ENCODE measurements at regions not wholly inside any gene's neighbourhood (a gene's known extent, or its start where the extent isn't known, plus 50 kb on each side); places are given as distances from the start of the nearest gene placed in this dataset.

GRCh38 chr11:104256525-104256924, 92.6 kb upstream of the PDGFD start:
- TF ChIP-seq POLR2AphosphoS5 (IDR thresholded peaks at IDR 0.05; ENCODE audit: low read depth, low read length) (no peak), SIN3A (IDR thresholded peaks at IDR 0.05; ENCODE audit: borderline replicate concordance, insufficient read depth, low read length) (no peak)
- TF ChIP-seq, protein P1, sequence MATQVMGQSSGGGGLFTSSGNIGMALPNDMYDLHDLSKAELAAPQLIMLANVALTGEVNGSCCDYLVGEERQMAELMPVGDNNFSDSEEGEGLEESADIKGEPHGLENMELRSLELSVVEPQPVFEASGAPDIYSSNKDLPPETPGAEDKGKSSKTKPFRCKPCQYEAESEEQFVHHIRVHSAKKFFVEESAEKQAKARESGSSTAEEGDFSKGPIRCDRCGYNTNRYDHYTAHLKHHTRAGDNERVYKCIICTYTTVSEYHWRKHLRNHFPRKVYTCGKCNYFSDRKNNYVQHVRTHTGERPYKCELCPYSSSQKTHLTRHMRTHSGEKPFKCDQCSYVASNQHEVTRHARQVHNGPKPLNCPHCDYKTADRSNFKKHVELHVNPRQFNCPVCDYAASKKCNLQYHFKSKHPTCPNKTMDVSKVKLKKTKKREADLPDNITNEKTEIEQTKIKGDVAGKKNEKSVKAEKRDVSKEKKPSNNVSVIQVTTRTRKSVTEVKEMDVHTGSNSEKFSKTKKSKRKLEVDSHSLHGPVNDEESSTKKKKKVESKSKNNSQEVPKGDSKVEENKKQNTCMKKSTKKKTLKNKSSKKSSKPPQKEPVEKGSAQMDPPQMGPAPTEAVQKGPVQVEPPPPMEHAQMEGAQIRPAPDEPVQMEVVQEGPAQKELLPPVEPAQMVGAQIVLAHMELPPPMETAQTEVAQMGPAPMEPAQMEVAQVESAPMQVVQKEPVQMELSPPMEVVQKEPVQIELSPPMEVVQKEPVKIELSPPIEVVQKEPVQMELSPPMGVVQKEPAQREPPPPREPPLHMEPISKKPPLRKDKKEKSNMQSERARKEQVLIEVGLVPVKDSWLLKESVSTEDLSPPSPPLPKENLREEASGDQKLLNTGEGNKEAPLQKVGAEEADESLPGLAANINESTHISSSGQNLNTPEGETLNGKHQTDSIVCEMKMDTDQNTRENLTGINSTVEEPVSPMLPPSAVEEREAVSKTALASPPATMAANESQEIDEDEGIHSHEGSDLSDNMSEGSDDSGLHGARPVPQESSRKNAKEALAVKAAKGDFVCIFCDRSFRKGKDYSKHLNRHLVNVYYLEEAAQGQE (IDR thresholded peaks at IDR 0.05; ENCODE audit: insufficient read depth in 1 of 2, low read depth in 2 of 2, low read length in 2 of 2): no peak
